ENCODE measurements at regions not wholly inside any gene's neighbourhood (a gene's known extent, or its start where the extent isn't known, plus 50 kb on each side); places are given as distances from the start of the nearest gene placed in this dataset.
A peak's percentile ranks its signal among the peaks of the same experiment; 100 is the strongest.

DNA sequence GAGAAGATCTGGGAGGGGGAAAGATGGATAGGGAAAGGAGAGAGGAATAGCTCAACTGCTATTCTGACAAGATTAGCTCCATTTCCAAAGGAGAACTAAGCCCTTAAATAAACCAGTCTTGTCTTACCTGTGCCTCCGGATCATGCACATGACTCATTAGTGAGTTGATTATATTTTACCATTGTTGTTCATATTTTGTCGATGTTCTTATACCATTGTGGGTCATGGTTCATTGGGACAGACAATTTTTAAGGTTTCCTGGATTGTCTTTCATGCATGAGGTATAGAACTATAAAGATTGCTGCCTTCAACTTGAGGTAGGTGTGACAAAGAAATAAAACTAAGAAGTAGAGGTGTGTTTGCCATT lies 243.0 kb upstream of the ATP2B1 start:
- DNase-seq (no peak), ATAC-seq (ENCODE audit: poor library complexity) (no peak)
- intact Hi-C loops (cut with DNase I): loop anchor here (5.0 kb wide), 1 partner anchor 49 kb away; no protein-coding TSS in a partner anchor

DNA sequence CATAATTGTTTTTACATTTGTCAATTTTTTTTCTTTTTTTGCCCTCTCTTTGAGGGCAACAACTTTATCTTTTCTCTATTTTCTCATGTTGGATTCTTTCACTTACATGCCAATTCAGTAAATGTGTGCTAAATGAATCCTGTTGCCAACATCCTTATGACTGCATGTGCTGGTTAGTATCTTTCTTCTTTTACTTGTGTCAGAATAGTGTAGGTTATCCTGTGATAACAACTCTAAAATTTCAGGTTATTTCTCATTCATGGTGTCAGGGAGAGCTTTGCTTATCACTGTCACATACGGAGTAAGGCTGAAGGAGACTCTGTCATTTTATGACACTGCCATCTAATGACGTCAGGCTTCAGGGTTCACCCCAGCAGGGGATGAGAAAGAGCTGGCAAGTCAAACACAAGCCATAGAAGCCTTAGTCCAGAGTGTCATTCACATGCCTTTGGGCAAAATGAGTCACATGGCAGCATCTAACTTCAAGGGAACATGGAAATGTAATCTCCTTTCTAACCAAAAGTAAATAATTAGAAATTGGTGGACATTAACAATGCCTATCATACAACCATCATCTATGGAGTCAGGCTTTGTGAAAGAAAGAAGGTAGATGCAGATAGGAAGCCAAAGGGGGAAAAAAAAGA lies 242.5 kb upstream of the ATP2B1 start:
- intact Hi-C loops (cut with DNase I): loop anchor here (5.0 kb wide), 1 partner anchor 49 kb away; no protein-coding TSS in a partner anchor
- DNase-seq (no peak), ATAC-seq (ENCODE audit: poor library complexity) (no peak)

DNA sequence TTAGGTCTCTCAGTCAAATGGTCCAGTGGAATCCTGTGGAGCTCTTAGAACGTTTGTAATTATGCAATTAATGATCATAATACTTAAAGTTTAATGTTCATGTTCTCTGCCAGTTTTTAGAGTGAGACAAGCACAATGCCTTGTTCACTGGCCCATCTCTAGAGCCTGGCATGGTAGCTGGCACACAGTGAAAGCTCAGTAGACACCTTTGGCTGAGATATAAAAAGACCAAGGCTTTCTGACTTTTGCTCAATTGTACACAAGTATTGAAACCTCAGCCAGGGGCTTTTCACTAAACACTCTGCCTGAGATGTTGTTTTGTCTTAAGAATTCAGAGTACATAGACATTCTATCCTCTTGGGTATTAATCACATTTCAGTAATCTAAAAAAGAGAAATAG lies 241.8 kb upstream of the ATP2B1 start:
- intact Hi-C loops (cut with DNase I): loop anchor here (5.0 kb wide), 1 partner anchor 48 kb away; no protein-coding TSS in a partner anchor
- DNase-seq: no peak
- no peak for ATAC-seq (ENCODE audit: poor library complexity)

DNA sequence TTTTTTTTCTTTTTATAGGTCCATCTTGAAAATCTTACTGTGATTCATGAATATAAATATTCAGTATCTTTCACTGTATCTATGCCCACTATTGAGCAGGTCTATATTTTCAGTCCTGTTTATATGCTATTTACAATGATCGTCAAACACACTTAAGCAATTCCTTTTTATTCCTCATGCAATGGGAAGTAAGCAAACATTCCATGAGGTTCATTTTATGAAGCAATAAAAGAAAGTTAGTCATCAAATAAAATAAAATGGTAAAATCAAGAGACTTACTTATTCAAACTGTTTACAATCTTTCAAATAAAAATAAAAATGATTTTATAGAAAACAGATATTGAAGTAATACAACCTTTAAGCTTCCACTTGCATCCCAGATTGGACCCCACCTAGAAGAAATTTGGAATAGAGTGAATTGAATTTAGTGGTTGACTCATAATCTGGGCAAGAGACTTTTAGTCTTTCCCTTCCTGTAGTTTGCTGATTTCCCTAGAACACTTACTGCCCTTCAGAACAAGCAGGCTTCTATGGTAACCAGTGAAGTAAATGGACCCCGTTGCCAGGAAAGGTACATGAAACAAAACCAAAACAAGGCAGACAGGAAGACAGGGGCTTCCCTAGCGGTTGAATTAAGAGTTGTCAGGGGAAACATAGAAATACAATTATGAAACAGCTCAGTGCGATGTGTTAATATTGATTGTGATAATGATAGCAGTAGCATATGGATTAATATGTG lies 241.0 kb upstream of the ATP2B1 start:
- ATAC-seq (ENCODE audit: poor library complexity) (peak; percentile 45), DNase-seq (no peak)
- intact Hi-C loops (cut with DNase I): loop anchor here (5.0 kb wide), 1 partner anchor 47 kb away; no protein-coding TSS in a partner anchor

DNA sequence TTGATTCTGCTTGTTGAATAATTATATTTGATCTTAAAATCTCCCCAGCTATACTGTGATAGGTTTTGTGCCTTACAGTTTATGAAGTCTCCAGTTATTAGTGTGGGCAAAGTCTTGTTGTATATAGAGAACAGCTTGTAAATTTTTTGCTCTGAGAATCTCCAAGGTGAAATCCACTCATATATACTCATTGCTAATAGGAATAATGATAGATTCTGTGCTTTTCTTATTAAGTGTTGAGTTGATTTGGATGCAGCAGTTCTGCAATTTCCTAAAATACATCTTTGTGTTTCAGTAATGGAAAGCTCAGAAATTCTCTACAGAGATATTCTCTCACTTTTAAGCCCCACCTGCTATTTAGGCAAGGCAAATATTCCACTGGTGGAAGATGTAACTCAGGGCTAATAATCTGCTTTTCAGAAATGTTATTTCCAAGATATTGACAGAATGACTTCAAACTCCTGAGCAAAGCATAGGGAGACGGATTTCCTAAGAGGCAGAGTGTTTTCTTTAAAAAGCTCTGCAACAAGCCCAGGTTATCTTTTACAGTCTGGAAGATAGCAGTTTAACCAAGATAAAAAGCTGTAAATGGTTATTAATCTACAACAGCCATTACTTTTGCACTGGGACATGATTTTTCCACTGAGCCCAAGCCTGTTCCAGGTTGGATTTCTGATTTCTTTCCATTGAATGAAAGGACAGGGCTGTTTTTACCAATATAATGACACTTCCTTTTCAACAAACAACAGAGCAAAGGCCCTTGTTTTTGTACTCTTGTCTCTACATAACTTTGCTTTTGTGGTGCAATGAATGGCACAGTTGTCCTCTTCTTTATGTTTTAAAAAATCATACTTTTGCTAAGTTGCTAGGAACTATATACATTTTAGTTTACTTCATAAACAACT lies 239.9 kb upstream of the ATP2B1 start:
- no peak for DNase-seq
- no peak for ATAC-seq (ENCODE audit: poor library complexity)
- intact Hi-C loops (cut with DNase I): no loop called here

DNA sequence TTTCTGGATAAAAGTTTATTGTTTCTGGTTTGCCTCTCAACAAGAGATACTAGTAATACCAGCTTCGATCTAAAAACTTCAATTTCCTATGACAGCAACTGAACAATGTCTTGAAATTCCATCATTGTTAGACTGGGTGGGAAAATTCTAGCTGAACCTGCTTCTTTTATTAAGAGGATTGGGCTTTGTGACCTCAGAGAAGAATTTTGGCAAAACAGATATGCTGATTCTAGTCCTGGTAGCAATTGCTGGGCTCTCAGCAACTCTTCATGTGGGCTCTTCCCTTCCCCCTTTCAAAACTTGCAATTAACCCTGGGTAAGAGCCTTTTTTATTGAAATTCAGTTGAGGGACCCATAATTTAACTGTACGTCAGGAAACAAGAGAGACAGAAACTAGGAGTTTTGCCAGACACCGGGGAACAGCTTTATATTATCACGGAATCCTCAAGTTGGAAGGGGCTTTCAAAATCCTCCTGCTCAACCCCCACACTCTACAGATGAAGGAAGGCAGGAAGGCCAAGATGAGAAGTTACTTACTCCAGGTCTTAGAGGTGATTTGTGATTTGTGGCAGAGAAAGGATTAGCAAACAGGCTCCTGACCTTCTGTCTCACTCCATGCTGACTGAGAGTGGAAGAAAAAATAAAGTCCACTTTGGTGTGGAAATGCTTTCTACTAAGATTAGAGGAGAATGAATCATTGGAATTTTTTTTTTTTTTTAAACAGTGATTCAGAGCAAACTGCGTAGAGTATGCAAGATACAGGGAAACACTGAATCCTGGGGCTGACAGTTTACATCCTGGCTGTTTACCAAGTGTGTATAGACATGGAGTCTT lies 239.0 kb upstream of the ATP2B1 start:
- DNase-seq: no peak
- intact Hi-C loops (cut with DNase I): no loop called here
- ATAC-seq (ENCODE audit: poor library complexity): no peak

DNA sequence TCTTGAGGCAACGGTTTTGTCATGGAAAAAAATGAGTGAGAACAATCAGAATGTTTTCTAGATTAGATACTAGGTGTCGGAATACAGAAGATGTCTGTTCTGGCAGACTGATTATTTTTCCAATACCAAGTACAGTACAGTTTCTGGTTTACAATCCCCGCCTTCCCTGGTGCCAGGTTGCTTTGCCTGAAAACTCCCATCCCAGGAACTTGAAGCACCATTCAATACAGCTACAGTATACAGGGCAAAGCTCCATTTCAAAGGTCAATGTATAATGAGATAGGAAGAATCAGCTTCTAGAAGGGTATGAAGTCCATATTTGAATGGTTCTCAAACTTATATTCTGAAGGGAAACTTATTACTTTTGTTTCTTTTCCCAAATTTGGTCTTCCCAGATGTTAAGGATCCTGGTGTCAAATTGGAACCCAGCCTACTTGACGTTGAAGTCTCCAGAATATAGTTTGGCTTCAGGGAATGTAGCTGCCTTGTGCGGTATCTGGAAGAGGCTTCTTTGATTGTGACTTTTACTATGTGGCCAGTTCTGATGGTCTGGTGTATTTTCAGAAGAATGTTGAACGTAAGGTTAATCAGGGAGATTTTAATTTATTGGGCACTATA lies 238.0 kb upstream of the ATP2B1 start:
- no peak for ATAC-seq (ENCODE audit: poor library complexity)
- intact Hi-C loops (cut with DNase I): no loop called here

DNA sequence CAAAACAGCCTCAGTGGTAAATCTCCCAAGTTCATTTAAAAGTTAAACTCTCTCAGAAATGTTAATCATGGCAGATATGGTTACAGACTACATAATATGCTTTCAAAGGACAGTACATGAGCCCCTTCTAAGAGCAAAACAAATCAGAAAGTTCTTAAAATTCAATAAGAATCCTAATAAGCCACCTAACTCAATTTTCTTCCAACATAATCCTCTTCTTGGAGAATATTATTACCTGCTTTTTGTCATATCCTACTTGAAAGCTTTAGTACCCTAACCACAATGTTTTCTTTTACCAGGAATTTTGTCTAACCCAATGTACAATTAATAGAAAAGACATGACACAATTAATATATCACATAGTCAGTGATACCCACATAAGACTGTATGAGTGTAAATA lies 236.5 kb upstream of the ATP2B1 start:
- no peak for DNase-seq
- ATAC-seq (ENCODE audit: poor library complexity): no peak
- intact Hi-C loops (cut with DNase I): no loop called here

More for the DNA sequence above, 238.0 kb upstream of the ATP2B1 start:
- no peak for DNase-seq

DNA sequence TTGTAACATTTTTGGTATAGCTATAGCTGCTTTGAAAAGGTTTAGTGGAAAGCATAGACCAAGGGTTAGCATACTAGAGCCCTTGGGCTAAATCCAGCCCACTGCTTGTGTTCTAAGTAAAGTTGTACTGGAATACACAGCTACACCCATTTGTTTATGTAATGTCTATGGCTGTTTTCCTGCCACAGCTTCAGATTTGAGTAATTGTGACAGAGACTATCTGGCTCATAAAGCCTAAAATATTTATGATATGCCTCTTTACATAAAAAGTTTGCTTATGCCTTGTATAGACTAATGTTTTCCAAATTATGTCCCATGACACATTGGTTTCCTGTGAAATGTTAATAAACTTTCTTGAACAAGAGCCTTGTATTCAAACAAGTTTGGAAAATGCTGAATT lies 234.8 kb upstream of the ATP2B1 start:
- ATAC-seq (ENCODE audit: poor library complexity): no peak
- DNase-seq: no peak
- intact Hi-C loops (cut with DNase I): no loop called here

DNA sequence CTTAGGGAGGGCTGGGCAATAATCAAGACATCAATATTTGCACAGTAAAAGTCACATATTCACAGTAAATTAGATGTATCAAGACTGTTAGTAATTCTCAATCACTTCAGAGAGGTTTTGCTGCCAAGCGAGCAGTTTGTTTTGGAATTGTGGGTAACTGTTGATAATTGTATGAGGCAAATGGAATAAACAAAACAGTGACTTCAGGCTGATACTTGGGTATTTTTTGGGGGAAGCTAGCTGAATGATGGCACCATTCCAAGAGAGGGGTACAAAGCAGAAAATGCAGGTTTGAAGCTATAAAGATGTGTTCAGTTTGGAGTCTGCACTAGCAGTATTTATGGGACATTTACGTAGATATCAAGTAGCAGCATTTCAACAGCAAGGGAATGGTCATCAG lies 232.8 kb upstream of the ATP2B1 start:
- intact Hi-C loops (cut with DNase I): no loop called here
- ATAC-seq (ENCODE audit: poor library complexity) (no peak), DNase-seq (no peak)

DNA sequence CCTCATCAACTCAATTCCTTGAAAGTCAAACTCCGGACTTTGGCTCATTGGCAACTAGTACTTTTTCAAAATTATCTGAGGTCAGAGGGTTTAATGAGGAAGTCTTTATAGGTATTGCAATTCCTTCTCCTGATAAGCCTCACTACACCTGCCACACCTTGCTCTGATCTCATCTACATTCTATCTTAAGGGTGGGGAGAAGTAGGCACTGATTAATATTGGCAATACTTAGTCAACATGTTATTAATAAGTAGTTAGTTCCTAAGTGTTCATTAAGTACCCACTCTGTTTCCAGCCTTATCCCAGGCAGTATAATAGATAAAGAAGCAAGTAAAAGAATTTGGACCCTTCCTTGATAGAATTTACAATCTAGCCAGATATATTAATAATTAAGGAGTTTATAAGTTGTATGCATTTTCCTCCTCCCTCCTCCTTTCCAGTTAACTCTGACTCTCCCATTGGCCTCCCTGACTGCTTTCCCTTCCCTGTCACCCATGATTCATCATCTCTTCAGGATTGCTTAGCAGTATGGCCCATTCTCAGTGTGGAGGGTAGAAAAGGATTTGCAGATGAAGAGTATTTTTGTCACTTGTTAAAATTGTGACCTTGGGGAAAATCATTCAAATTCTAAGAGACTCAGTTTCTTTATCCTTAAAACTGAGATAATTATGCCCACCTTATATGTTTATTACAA lies 231.0 kb upstream of the ATP2B1 start:
- no peak for ATAC-seq (ENCODE audit: poor library complexity)
- intact Hi-C loops (cut with DNase I): no loop called here
- no peak for DNase-seq

DNA sequence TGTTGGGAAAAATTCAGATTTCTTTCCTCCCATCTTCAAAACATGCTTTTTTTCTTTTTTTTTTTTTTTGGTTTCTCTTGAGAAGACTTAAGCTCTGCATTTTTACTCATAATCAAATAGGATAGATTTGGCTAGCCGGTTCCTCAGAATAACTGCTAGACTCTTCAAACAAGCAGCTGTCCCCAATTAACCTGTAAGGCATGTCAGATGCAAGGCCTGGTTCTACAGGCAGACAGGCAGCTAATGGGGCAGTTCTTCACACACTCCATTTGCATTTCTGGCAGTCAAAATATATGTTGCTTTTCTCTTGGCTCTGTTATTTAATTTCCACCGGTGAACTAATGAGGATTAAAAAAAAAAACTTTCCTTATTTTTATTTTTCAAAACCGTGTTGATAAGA lies 228.0 kb upstream of the ATP2B1 start:
- DNase-seq (no peak), ATAC-seq (ENCODE audit: poor library complexity) (no peak)
- intact Hi-C loops (cut with DNase I): no loop called here

DNA sequence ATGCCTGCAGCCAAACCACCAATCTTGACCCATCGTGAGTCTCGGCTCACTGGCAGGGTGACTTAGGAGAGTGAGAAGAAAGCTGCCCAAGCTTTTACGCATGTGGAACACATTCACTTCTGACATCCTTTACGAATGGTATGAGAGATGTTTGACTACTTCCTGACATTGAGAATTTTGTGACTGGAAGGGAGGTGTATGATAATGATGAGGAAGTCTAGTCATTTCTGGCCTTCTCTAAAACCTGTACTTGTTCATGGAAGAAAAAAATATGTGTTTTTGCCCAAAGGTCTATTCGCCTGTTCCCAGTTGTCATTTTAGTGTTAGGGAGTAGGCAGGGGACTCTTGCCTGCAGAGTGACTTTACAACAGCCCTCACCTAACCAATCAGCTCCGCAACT lies 227.2 kb upstream of the ATP2B1 start:
- ATAC-seq (ENCODE audit: poor library complexity) (no peak), DNase-seq (no peak)
- intact Hi-C loops (cut with DNase I): no loop called here

DNA sequence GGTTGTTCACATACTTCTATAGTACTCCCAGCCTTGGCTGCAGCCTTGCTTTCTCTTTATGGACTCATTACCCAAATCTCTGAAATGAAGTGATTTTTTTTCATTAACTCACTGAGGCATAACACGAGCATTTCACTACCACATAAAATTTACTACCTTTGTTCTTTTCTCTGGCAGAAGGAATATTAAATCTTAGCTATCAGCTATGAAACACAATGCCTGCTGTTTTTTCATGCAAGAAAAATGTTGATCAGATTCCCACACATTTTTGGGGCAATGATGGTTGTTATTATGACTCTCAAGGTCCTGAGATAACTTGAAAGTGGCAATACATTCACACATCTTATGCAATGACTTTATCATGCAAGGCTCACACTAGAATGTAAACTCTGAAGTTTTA lies 225.3 kb upstream of the ATP2B1 start:
- ATAC-seq (ENCODE audit: poor library complexity) (no peak), DNase-seq (no peak)
- intact Hi-C loops (cut with DNase I): no loop called here

DNA sequence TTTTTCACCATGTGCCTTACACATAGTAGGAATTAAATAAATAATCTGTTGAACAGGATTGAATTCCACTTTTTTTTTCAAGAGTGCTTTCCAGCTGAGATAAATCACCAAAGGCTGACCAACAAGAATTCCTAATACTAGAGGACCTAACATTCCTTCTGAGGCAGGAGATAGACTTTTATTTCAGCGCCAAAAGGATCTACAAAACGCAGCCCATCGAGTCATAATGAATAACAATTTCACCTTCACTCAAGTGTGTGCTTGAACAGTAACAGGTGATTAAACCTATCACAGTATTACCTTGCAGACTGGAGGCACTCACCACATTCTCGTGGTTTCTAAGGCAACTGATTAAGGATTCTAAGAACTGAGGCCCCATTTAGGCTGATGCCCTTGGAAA lies 224.3 kb upstream of the ATP2B1 start:
- ATAC-seq (ENCODE audit: poor library complexity) (no peak), DNase-seq (no peak)
- intact Hi-C loops (cut with DNase I): no loop called here

DNA sequence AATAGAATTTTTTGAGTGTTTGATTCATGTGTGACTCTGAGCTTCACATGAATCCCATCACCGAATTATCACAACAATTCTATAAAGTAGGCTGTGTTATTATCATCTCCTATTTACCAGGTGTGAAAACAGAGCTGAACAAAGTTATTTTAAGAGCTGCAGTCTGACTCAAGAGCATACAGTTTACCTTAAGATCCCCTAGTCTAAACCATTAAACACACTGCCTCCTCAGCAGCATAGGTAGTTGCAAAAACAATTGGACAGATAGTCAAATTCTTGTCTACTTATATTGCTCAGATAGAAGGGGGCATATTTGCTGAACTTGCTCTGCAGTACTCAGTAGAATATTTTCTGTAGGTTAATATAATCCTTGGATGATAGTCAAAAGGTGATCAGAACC lies 219.8 kb upstream of the ATP2B1 start:
- ATAC-seq (ENCODE audit: poor library complexity): no peak
- no peak for DNase-seq
- intact Hi-C loops (cut with DNase I): no loop called here

DNA sequence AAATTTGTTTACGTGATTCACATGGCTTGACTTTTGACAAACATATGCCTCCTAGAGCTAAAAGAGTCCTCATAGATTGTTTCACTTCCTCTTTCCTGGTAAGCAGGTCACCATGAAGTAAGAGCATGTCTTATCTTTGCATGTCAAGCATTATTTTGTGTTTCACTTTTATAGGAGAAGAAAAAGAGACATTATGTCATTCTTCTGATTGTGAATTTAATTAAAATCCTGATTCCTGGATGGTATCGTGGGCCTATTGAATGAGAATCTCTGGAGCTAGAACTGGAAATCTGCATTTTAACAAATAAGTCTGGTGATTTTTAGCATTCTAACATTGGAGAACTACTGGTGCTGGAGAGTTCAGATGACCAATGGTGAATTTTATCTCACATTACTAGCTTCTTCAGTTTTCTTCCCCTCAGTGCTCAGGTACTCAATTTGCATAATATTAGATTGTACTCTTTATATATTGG lies 218.6 kb upstream of the ATP2B1 start:
- ATAC-seq (ENCODE audit: poor library complexity) (no peak), DNase-seq (no peak)
- intact Hi-C loops (cut with DNase I): no loop called here

DNA sequence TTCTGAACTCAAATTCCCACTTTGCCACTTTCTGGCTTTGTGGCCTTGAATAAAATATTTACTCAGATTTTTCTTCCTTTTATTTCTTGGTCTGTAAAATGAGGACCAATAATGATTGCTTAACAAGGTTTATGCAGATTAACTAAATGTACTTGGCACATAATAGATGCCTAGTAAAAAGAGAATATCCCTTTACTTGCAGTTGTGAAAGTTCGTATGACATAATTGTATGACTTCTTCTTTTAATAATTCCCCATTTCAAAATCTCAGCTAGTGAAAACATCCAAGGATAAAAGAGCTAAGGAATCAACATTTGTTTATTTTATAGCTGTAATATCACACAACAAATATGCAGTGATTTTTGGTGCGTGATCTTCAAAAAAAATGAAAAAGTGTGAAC lies 215.6 kb upstream of the ATP2B1 start:
- intact Hi-C loops (cut with DNase I): no loop called here
- DNase-seq (no peak), ATAC-seq (ENCODE audit: poor library complexity) (no peak)

Measured in Right ventricle myocardium superior (tissue), 1 donor.